ENCODE measurements at regions not wholly inside any gene's neighbourhood (a gene's known extent, or its start where the extent isn't known, plus 50 kb on each side); places are given as distances from the start of the nearest gene placed in this dataset.

- no peak for TF ChIP-seq CTCF (IDR thresholded peaks at IDR 0.05 in 8 of 11, conservative IDR thresholded peaks at IDR 0.05 in 3 of 11)
- TF ChIP-seq POLR2AphosphoS5 (IDR thresholded peaks at IDR 0.05), result no peak
- TF ChIP-seq POLR2A (IDR thresholded peaks at IDR 0.05), result no peak
Observed at GRCh38 chr4:10981576-10981975, 297.0 kb upstream of the CLNK start.
